Activated naive CD8-positive, alpha-beta T cell treated with anti-CD3 and anti-CD28 coated beads, Interleukin-2, amount 10 ng/mL, durations not matched to agents 7 days and 5 days (primary cell): ENCODE measurements at regions not wholly inside any gene's neighbourhood (a gene's known extent, or its start where the extent isn't known, plus 50 kb on each side); places are given as distances from the start of the nearest gene placed in this dataset.
"Not testable (repeated sequence)": the region's sequence is repeated elsewhere in the genome, so short reads cannot be mapped to it uniquely, and the experiment has no call there.

Source experiments
- ATAC-seq: fragments of 150-1000 bp; cut with Tn5 transposase; one replicate; pipeline ENCODE4 v1.10.0; 2021; ENCODE audit warnings: low read depth, moderate library complexity
- POLR2A ChIA-PET: fragments of 350-600 bp; sonication (Branson Sonifier 250); formaldehyde crosslinking; loops from one replicate; lab custom pipeline; 2021; ENCODE audit warnings: antibody characterized with exemption; lab: Charles Lee
- DNase-seq: peaks from one replicate; pipeline ENCODE4 v3.0.0; 2021
- H3K27ac Mint-ChIP-seq: one replicate; pipeline ENCODE4 v1.8.0; 2022; ENCODE audit warnings: mild to moderate bottlenecking, mixed read lengths
- H3K27me3 Mint-ChIP-seq: one replicate; pipeline ENCODE4 v1.8.0; 2022; ENCODE audit warnings: mild to moderate bottlenecking, moderate library complexity, mixed read lengths
- H3K36me3 Mint-ChIP-seq: one replicate; pipeline ENCODE4 v1.8.0; 2021; ENCODE audit warnings: mild to moderate bottlenecking, mixed read lengths
- H3K4me1 Mint-ChIP-seq: one replicate; pipeline ENCODE4 v1.8.0; 2021; ENCODE audit warnings: mixed read lengths
- H3K4me3 Mint-ChIP-seq: one replicate; pipeline ENCODE4 v1.8.0; 2022; ENCODE audit warnings: mild to moderate bottlenecking, moderate library complexity, mixed read lengths
- H3K9me3 Mint-ChIP-seq: one replicate; pipeline ENCODE4 v1.8.0; 2021; ENCODE audit warnings: mixed read lengths

DNA sequence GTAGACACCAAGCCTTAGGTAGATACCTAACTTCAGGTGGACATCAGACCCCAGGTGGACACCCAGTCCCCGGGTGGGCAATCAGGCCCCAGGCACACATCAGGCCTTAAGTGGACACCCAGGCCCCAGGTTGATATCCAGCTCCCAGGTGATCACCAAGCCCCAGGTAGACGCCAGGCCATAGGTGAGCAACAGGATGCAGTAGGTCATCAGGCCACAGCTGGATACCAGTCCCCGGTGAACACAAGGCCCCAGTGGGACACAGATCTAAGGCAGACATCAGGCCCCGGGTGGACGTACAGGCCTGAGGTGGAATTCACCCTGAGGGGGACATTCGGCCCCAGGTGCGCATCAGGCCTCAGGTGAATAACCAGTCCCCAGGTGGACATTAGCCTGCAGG lies 201.0 kb downstream of the POTEM start:
- H3K4me1 Mint-ChIP-seq, H3K36me3 Mint-ChIP-seq, ATAC-seq, POLR2A ChIA-PET, H3K9me3 Mint-ChIP-seq, DNase-seq, H3K27me3 Mint-ChIP-seq, H3K4me3 Mint-ChIP-seq, H3K27ac Mint-ChIP-seq: not testable (repeated sequence)

DNA sequence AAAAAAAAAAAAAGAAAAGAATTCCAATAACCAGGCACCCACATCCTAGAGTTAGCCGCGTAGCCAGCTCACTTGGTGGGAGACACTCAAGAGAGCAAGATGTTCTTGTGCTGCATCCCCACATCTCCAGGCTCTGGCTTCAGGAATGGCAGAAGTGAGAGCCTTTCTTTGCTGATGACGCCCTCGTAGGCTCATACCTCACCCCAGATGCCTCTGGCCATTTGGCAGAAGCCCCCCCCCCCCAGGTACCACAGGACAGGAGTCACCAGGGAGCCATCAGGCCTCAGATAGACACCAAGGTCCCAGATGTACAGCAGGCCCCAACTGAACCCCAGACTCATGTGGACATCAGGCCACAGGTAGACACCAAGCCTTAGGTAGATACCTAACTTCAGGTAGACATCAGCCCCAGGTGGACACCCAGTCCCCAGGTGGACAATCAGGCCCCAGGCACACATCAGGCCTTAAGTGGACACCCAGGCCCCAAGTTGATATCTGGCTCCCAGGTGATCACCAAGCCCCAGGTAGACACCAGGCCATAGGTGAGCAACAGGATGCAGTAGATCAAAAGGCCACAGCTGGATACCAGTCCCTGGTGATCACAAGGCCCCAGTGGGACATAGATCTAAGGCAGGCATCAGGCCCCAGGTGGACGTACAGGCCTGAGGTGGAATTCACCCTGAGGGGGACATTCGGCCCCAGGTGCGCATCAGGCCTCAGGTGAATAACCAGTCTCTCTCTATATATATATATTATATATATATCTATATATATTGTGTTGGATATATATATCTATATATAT lies 202.5 kb downstream of the POTEM start:
- DNase-seq, H3K27me3 Mint-ChIP-seq, H3K4me1 Mint-ChIP-seq, H3K36me3 Mint-ChIP-seq, H3K4me3 Mint-ChIP-seq, ATAC-seq, H3K27ac Mint-ChIP-seq, POLR2A ChIA-PET, H3K9me3 Mint-ChIP-seq: not testable (repeated sequence)

DNA sequence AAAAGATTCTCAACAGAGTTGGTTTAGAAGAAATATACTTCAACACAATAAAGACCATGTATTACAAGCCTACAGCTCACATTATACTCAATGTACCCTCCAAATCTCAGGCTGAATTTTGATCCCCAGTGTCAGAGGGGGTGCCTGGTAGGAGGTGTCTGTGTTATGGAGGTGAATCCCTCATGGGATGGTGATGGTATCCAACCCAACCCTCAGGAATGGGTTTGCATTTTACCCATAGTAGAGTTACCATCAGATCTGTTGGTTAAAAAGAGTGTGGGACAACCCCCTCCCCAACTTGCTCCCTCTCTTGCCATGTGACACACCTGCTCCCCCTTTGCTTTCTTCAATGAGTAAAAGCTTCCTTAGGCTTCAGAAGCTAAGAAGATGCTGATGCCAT lies 205.5 kb downstream of the POTEM start:
- POLR2A ChIA-PET, H3K4me3 Mint-ChIP-seq, DNase-seq, H3K9me3 Mint-ChIP-seq, H3K36me3 Mint-ChIP-seq, H3K4me1 Mint-ChIP-seq, ATAC-seq, H3K27me3 Mint-ChIP-seq, H3K27ac Mint-ChIP-seq: not testable (repeated sequence)

DNA sequence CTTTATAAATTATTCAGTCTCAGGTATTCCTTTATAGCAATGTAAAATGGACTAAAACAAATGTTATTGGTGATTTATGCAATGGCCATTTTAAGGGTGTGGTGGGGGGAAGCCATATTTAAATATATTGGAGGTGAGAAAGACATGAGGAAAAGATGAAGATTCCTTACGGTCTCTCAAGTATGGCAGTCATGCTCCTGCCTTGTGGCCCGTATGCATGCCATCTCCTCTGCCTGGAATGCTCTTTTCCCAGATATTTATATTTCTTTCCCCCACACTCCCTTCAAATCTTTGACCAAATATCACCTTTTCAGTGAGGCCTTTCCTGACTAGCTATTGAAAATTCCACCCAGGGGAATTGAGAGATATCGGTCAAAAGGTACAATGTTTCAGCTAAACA lies 206.0 kb downstream of the POTEM start:
- H3K4me3 Mint-ChIP-seq, DNase-seq, POLR2A ChIA-PET, H3K9me3 Mint-ChIP-seq, H3K27me3 Mint-ChIP-seq, H3K36me3 Mint-ChIP-seq, ATAC-seq, H3K4me1 Mint-ChIP-seq, H3K27ac Mint-ChIP-seq: not testable (repeated sequence)

DNA sequence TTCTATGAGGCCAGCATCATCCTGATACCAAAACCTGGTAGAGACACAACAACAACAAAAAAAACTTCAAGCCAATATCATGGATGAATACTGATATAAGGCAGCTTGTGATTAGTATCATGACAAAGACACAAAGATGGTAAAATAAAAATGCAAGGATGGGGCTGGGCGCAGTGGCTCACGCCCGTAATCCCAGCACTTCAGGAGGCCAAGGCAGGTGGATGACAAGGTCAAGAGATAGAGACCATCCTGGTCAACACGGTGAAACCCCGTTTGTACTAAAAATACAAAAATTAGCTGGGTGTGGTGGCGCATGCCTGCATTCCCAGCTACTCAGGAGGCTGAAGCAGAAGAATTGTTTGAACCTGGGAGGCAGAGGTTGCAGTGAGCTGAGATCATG lies 210.2 kb downstream of the POTEM start:
- H3K36me3 Mint-ChIP-seq = not testable (repeated sequence)

DNA sequence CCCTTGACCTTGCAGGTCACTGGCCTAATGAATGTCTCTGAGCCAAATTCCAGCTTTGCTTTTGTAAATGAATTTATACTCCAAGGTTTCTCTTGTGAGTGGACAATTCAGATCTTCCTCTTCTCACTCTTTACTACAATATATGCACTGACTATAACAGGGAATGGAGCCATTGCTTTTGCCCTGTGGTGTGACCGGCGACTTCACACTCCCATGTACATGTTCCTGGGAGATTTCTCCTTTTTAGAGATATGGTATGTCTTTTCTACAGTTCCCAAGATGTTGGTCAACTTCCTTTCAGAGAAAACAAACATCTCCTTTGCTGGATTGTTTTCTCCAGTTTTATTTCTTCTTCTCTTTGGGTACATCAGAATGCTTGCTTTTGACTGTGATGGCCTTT lies 213.1 kb downstream of the POTEM start:
- H3K4me1 Mint-ChIP-seq, ATAC-seq, H3K4me3 Mint-ChIP-seq, H3K27me3 Mint-ChIP-seq, H3K27ac Mint-ChIP-seq, DNase-seq, H3K36me3 Mint-ChIP-seq, H3K9me3 Mint-ChIP-seq, POLR2A ChIA-PET: not testable (repeated sequence)

More for the DNA sequence above, 210.2 kb downstream of the POTEM start:
- H3K9me3 Mint-ChIP-seq, H3K4me1 Mint-ChIP-seq, H3K27ac Mint-ChIP-seq, H3K4me3 Mint-ChIP-seq, ATAC-seq, POLR2A ChIA-PET, DNase-seq, H3K27me3 Mint-ChIP-seq: not testable (repeated sequence)

DNA sequence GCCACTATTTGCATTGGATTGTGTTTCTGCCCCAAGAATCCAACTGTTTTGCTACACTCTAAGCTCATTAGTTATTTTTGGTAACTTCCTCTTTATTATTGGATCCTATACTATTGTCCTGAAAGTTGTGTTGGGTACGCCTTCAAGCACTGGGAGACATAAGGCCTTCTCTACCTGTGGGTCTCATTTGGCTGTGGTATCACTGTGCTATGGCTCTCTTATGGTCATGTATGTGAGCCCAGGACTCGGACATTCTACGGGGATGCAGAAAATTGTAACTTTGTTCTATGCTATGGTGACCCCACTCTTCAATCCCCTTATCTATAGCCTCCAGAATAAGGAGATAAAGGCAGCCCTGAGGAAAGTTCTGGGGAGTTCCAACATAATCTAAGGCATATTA lies 213.6 kb downstream of the POTEM start:
- H3K36me3 Mint-ChIP-seq, H3K27me3 Mint-ChIP-seq, H3K4me1 Mint-ChIP-seq, H3K4me3 Mint-ChIP-seq, H3K9me3 Mint-ChIP-seq, ATAC-seq, H3K27ac Mint-ChIP-seq, DNase-seq, POLR2A ChIA-PET: not testable (repeated sequence)

DNA sequence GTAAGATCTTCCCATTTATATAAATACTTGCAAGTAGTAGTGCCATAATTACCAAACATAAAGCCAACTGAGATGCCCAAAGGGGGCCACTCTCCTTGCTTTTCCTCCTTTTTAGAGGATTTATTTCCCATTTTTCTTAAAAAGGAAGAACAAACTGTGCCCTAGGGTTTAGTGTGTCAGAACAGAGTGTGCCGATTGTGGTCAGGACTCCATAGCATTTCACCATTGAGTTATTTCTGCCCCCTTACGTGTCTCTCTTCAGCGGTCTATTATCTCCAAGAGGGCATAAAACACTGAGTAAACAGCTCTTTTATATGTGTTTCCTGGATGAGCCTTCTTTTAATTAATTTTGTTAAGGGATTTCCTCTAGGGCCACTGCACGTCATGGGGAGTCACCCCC lies 227.9 kb downstream of the POTEM start:
- H3K27ac Mint-ChIP-seq, H3K9me3 Mint-ChIP-seq, POLR2A ChIA-PET, H3K27me3 Mint-ChIP-seq, H3K36me3 Mint-ChIP-seq, DNase-seq, H3K4me1 Mint-ChIP-seq, H3K4me3 Mint-ChIP-seq, ATAC-seq: not testable (repeated sequence)

DNA sequence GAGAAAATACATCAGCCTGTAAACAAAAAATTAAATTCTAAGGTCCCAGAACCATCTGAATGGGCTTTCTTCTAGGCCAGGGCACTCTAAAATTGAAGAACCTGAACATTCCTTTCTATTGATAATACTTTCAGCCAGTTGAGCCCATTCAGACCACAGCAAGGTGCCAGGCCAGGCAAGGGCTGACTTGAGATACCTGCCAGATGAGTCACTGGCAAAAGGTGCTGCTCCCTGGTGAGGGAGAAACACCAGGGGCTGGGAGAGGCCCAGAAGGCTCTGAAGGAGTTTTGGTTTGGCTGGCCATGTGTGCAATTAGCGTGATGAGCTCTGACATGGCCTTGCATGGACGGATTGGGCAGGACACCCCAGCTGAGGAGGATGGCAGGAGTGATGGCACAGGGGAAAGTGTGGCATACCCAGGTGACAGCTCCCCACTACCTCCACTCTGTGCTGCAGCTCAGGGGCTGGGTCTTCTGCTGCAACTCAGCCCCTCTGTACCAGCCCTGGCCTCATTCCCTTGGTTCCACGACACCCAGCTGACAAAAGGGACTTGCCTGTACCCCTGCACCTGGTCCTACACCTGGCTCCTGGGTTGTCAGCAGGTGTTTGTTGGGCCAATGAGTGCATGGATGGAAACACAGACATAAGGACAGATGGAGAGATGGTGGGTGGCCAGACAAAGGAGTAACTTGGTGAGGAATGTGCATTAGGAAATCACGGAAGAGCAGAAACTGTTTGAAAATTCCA lies 230.4 kb downstream of the POTEM start:
- ATAC-seq, H3K36me3 Mint-ChIP-seq, H3K27me3 Mint-ChIP-seq, H3K27ac Mint-ChIP-seq, POLR2A ChIA-PET, H3K4me1 Mint-ChIP-seq, DNase-seq, H3K9me3 Mint-ChIP-seq, H3K4me3 Mint-ChIP-seq: not testable (repeated sequence)

DNA sequence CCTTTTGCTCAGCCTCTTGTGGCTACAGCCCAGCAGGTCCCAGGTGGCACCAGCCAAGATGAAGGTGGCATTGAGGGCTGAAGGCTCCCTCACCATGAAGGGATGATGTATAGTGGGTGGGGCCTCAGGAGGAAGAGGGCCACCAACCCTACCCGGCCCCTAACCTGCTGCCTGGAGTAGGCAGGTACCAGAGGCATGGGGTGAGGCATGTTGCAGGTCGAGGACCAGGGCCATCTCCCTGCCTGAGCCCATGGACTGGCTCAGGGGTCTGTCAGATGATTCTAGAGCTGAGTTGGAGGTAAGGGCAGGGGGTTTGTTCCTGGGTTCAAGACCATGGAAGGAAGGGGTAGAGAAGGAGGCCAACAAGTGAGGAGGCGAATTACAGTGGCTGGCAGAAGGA lies 231.1 kb downstream of the POTEM start:
- DNase-seq, H3K27me3 Mint-ChIP-seq, H3K4me3 Mint-ChIP-seq, ATAC-seq, H3K27ac Mint-ChIP-seq, H3K4me1 Mint-ChIP-seq, H3K9me3 Mint-ChIP-seq, H3K36me3 Mint-ChIP-seq, POLR2A ChIA-PET: not testable (repeated sequence)

DNA sequence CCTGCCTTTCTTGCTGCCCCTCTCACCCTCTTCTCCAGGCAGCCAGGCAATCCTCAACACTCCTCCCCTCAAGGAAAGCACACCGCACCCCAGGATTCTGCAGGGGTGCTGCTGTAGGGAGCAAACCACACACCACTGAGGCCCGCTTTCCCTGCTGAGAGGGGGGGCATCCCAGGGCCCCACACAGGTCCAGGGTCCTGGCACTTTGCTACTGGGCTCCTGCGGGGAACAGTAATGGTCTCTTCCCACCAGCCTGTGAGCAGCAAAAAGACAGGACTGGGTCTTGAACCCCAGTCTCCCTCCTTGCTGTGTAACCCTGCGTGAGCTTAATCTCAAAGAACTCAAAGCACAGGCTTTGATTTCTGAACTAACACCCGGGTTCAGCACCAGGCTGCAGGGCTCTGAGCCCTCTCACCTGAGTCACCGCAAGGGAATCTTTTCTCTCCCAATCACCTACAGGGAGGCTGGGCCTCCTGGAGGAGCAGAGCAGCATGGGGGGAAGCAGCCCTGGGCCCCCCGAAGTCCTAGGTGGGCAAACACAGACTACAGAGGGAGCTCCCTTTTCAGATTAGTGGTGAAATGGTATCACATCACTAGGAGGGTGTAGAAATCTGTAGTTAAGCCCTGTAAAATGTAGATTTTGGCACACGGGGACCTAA lies 232.6 kb downstream of the POTEG start:
- H3K4me1 Mint-ChIP-seq, H3K36me3 Mint-ChIP-seq, H3K4me3 Mint-ChIP-seq, DNase-seq, H3K9me3 Mint-ChIP-seq, POLR2A ChIA-PET, ATAC-seq, H3K27me3 Mint-ChIP-seq, H3K27ac Mint-ChIP-seq: not testable (repeated sequence)

DNA sequence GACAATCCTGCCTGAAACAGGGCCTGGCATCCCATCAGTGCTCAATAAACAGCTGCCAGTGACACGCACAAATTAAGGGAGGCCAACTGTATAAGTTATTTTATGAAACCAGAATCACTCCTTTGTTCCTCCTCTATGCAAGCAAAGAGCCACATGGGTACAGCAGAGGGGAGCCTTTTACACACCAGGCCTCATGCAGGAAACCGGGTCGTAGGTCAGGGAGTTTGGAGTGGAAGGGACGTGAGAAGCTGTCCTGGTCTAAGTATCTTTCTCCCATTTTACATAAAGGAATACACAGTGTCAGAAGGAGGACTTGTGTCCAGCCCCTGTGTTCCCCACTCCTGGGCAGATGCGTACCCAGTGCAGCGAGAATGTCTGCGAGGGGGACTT lies 232.1 kb downstream of the POTEG start:
- DNase-seq, H3K36me3 Mint-ChIP-seq, H3K4me1 Mint-ChIP-seq, H3K27ac Mint-ChIP-seq, POLR2A ChIA-PET, H3K27me3 Mint-ChIP-seq, H3K4me3 Mint-ChIP-seq, ATAC-seq, H3K9me3 Mint-ChIP-seq: not testable (repeated sequence)

DNA sequence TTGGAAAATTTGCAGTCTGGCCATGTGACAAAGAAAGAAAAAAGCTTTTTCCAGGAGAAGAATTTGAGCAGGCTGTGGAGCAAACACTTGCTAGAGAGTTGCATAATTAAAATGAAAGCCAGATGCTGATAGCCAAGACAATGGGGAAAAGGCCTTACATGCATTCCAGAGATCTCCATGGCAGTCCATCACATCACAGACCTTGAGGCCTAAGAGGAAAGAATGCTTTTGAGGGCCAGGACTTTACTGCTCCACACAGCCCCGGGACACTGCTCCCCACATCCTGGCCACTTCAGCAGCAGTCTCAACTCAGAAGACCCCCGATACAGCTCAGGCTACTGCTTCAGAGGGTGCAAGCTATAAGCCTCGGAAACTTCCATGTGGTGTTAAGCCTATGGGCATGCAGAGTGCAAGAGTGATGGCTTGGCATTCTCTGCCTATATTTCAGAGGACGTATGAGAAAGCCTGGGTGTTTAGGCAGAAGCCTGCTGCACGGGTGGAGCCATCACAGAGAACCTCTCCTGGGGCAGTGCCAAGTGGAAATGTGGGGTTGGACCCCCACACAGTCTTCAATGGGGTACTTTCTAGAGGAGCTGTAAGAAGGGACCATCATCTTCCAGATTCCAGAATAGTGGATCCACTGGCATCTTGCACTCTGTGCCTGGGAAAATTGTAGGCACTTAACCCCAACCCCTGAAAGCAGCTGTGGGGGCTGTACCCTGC lies 230.7 kb downstream of the POTEG start:
- POLR2A ChIA-PET, ATAC-seq, H3K36me3 Mint-ChIP-seq, H3K27ac Mint-ChIP-seq, H3K4me1 Mint-ChIP-seq, H3K9me3 Mint-ChIP-seq, DNase-seq, H3K27me3 Mint-ChIP-seq, H3K4me3 Mint-ChIP-seq: not testable (repeated sequence)
